ENCODE measurements at regions not wholly inside any gene's neighbourhood (a gene's known extent, or its start where the extent isn't known, plus 50 kb on each side); places are given as distances from the start of the nearest gene placed in this dataset.

- TF ChIP-seq CTCF (IDR thresholded peaks at IDR 0.05) (no peak), POLR2A (IDR thresholded peaks at IDR 0.05) (no peak), POLR2AphosphoS5 (IDR thresholded peaks at IDR 0.05) (no peak)
Measured at GRCh38 chr4:86441175-86441936, 81.5 kb upstream of the MAPK10 start.
